Mucosa of rectum (tissue), 2 donors: ENCODE measurements at regions not wholly inside any gene's neighbourhood (a gene's known extent, or its start where the extent isn't known, plus 50 kb on each side); places are given as distances from the start of the nearest gene placed in this dataset.

ENCODE experiments used
- H3K27ac ChIP-seq, 2 donors: one replicate each; pipeline ENCODE4 v1.7.0; 2013; ENCODE audit warnings: inconsistent platforms in 2 of 2, low read depth in 2 of 2, low read length in 2 of 2
- H3K27me3 ChIP-seq, 2 donors: one replicate each; pipeline ENCODE4 v1.7.0; 2013; ENCODE audit warnings: low read length in 2 of 2; ENCODE audit not compliant: control insufficient read depth in 2 of 2, insufficient read depth in 2 of 2
- H3K36me3 ChIP-seq, 2 donors: one replicate each; pipeline ENCODE4 v1.7.0; 2013; ENCODE audit warnings: low read length in 2 of 2; ENCODE audit not compliant: control insufficient read depth in 2 of 2, insufficient read depth in 2 of 2
- H3K4me1 ChIP-seq, 2 donors: one replicate each; pipeline ENCODE4 v1.7.0; 2013; ENCODE audit warnings: low read length in 2 of 2, mild to moderate bottlenecking in 1 of 2; ENCODE audit not compliant: control insufficient read depth in 2 of 2, insufficient read depth in 2 of 2
- H3K4me3 ChIP-seq, 2 donors: one replicate each; pipeline ENCODE4 v1.7.0; 2013; ENCODE audit warnings: low read length in 2 of 2
- H3K9ac ChIP-seq, 2 donors: one replicate each; pipeline ENCODE4 v1.7.0; 2013; ENCODE audit warnings: low read length in 2 of 2, low read depth in 1 of 2, mild to moderate bottlenecking in 1 of 2
- H3K9me3 ChIP-seq, 2 donors: one replicate each; pipeline ENCODE4 v1.7.0; 2013; ENCODE audit warnings: low read length in 2 of 2; ENCODE audit not compliant: control insufficient read depth in 2 of 2
- donor health status: healthy.
- donor health status: Normal muscosa, but diverticular disease.

GRCh38 chr10:9081961-9082360, 1027.5 kb downstream of the GATA3 start:
- Histone ChIP-seq H3K4me1 (no peaks in the 10 kb centered on the region), H3K27me3 (no peaks in the 10 kb centered on the region), H3K4me3 (no peak overlapping the region), H3K9me3 (no peaks in the 10 kb centered on the region), H3K36me3 (no peaks in the 10 kb centered on the region), H3K9ac (no peak overlapping the region), H3K27ac (no peak overlapping the region)

- H3K27me3 ChIP-seq: no peaks in the 10 kb centered on the region
- H3K27ac ChIP-seq: no peak overlapping the region
- H3K36me3 ChIP-seq: no peaks in the 10 kb centered on the region
- no peak overlapping the region for H3K4me3 ChIP-seq
- H3K4me1 ChIP-seq: no peaks in the 10 kb centered on the region
- no peaks in the 10 kb centered on the region for H3K9me3 ChIP-seq
- H3K9ac ChIP-seq: no peak overlapping the region
These were observed 1037.1 kb downstream of the GATA3 start for GRCh38 chr10:9091530-9092093.

- H3K9ac ChIP-seq: no peak overlapping the region
- no peak overlapping the region for H3K27ac ChIP-seq
- no peaks in the 10 kb centered on the region for H3K36me3 ChIP-seq
- H3K9me3 ChIP-seq: no peaks in the 10 kb centered on the region
- no peak overlapping the region for H3K4me3 ChIP-seq
- no peaks in the 10 kb centered on the region for H3K4me1 ChIP-seq
- H3K27me3 ChIP-seq: no peaks in the 10 kb centered on the region
These were observed 1041.8 kb downstream of the GATA3 start for GRCh38 chr10:9096288-9096687.

GRCh38 chr10:9097206-9097990, 1042.9 kb downstream of the GATA3 start:
- H3K36me3 ChIP-seq: no peaks in the 10 kb centered on the region
- no peaks in the 10 kb centered on the region for H3K4me1 ChIP-seq
- H3K27me3 ChIP-seq: no peaks in the 10 kb centered on the region
- H3K27ac ChIP-seq: no peak overlapping the region
- no peak overlapping the region for H3K9ac ChIP-seq
- H3K4me3 ChIP-seq: no peak overlapping the region
- H3K9me3 ChIP-seq: no peaks in the 10 kb centered on the region

GRCh38 chr10:9097991-9098306, 1043.5 kb downstream of the GATA3 start:
- no peak overlapping the region for H3K9ac ChIP-seq
- H3K9me3 ChIP-seq: no peaks in the 10 kb centered on the region
- no peaks in the 10 kb centered on the region for H3K4me1 ChIP-seq
- H3K27me3 ChIP-seq: no peaks in the 10 kb centered on the region
- H3K36me3 ChIP-seq: no peaks in the 10 kb centered on the region
- no peak overlapping the region for H3K27ac ChIP-seq
- H3K4me3 ChIP-seq: no peak overlapping the region

- Histone ChIP-seq H3K4me1 (no peaks in the 10 kb centered on the region), H3K9ac (no peak overlapping the region), H3K27me3 (no peaks in the 10 kb centered on the region), H3K4me3 (no peak overlapping the region), H3K27ac (no peak overlapping the region), H3K9me3 (no peaks in the 10 kb centered on the region), H3K36me3 (no peaks in the 10 kb centered on the region)
These were observed 1047.5 kb downstream of the GATA3 start for GRCh38 chr10:9102026-9102425.

GRCh38 chr10:9103301-9103700, 1048.8 kb downstream of the GATA3 start:
- no peak overlapping the region for H3K4me3 ChIP-seq
- H3K9me3 ChIP-seq: no peaks in the 10 kb centered on the region
- no peaks in the 10 kb centered on the region for H3K36me3 ChIP-seq
- no peak overlapping the region for H3K27ac ChIP-seq
- H3K27me3 ChIP-seq: no peaks in the 10 kb centered on the region
- no peak overlapping the region for H3K9ac ChIP-seq
- no peaks in the 10 kb centered on the region for H3K4me1 ChIP-seq

- Histone ChIP-seq H3K27ac (no peak overlapping the region), H3K4me1 (no peaks in the 10 kb centered on the region)
These were observed 1057.5 kb downstream of the GATA3 start for GRCh38 chr10:9111976-9112375.

GRCh38 chr10:9126728-9127127, 1072.2 kb downstream of the GATA3 start:
- no peaks in the 10 kb centered on the region for H3K9me3 ChIP-seq
- no peaks in the 10 kb centered on the region for H3K4me1 ChIP-seq

More at GRCh38 chr10:9111976-9112375, 1057.5 kb downstream of the GATA3 start:
- Histone ChIP-seq H3K4me3 (no peak overlapping the region), H3K27me3 (no peaks in the 10 kb centered on the region), H3K9ac (no peak overlapping the region), H3K9me3 (no peaks in the 10 kb centered on the region), H3K36me3 (no peaks in the 10 kb centered on the region)

GRCh38 chr10:9137368-9137767, 1082.9 kb downstream of the GATA3 start:
- Histone ChIP-seq H3K27ac (no peak overlapping the region), H3K9me3 (no peaks in the 10 kb centered on the region), H3K9ac (no peak overlapping the region), H3K36me3 (no peaks in the 10 kb centered on the region), H3K4me3 (no peak overlapping the region), H3K27me3 (no peaks in the 10 kb centered on the region), H3K4me1 (no peaks in the 10 kb centered on the region)

More at GRCh38 chr10:9126728-9127127, 1072.2 kb downstream of the GATA3 start:
- Histone ChIP-seq H3K27me3 (no peaks in the 10 kb centered on the region), H3K27ac (no peak overlapping the region), H3K9ac (no peak overlapping the region), H3K36me3 (no peaks in the 10 kb centered on the region), H3K4me3 (no peak overlapping the region)
